MM.1S (cell line): ENCODE measurements at regions not wholly inside any gene's neighbourhood (a gene's known extent, or its start where the extent isn't known, plus 50 kb on each side); places are given as distances from the start of the nearest gene placed in this dataset.

Experiments used
- DNase-seq: peaks from one replicate; pipeline ENCODE4 v3.0.0-alpha.2; 2015
- H2AFZ ChIP-seq: fragments of 300-600 bp; sonication (generic); 2 replicates; pipeline ENCODE4 v1.6.0; 2016; ENCODE audit warnings: antibody characterized with exemption, low read length
- H3F3A ChIP-seq: fragments of 300-600 bp; sonication (generic); 2 replicates; pipeline ENCODE4 v1.6.1; 2016; ENCODE audit warnings: mild to moderate bottlenecking, antibody characterized with exemption, low read length, moderate library complexity, mixed read lengths; ENCODE audit not compliant: insufficient read depth
- H3K27ac ChIP-seq: fragments of 300-600 bp; sonication (generic); 2 replicates; pipeline ENCODE4 v1.5.1; 2016; ENCODE audit warnings: mild to moderate bottlenecking, low read length
- H3K27me3 ChIP-seq: fragments of 300-600 bp; sonication (generic); replicated peaks from 2 replicates; pipeline ENCODE4 v1.6.0; 2016; ENCODE audit warnings: low read length; ENCODE audit not compliant: insufficient read depth
- H3K36me3 ChIP-seq: fragments of 300-600 bp; sonication (generic); replicated peaks from 2 replicates; pipeline ENCODE4 v1.6.1; 2016; ENCODE audit warnings: mild to moderate bottlenecking, low read length, mixed read lengths; ENCODE audit not compliant: insufficient read depth
- H3K4me1 ChIP-seq: fragments of 300-600 bp; sonication (generic); 2 replicates; pipeline ENCODE4 v1.6.1; 2016; ENCODE audit warnings: low read length, mixed read lengths
- H3K4me2 ChIP-seq: fragments of 300-600 bp; sonication (generic); 2 replicates; pipeline ENCODE4 v1.6.0; 2016; ENCODE audit warnings: low read depth, low read length
- H3K4me3 ChIP-seq: fragments of 300-600 bp; sonication (generic); 2 replicates; pipeline ENCODE4 v1.5.1; 2016; ENCODE audit warnings: low read length, mixed read lengths
- H3K79me2 ChIP-seq: fragments of 300-600 bp; sonication (generic); 2 replicates; pipeline ENCODE4 v1.6.1; 2016; ENCODE audit warnings: mixed run types, low read length, mixed read lengths
- H3K9ac ChIP-seq: fragments of 300-600 bp; sonication (generic); 2 replicates; pipeline ENCODE4 v1.6.1; 2016; ENCODE audit warnings: low read length, mixed read lengths
- H3K9me2 ChIP-seq: fragments of 300-600 bp; sonication (generic); replicated peaks from 2 replicates; pipeline ENCODE4 v1.6.1; 2016; ENCODE audit warnings: mild to moderate bottlenecking, low read length, mixed read lengths; ENCODE audit not compliant: insufficient read depth
- H3K9me3 ChIP-seq: fragments of 300-600 bp; sonication (generic); replicated peaks from 2 replicates; pipeline ENCODE4 v1.6.1; 2016; ENCODE audit warnings: mild to moderate bottlenecking, low read length, mixed read lengths; ENCODE audit not compliant: insufficient read depth
- H4K20me1 ChIP-seq: fragments of 300-600 bp; sonication (generic); 2 replicates; pipeline ENCODE4 v1.6.1; 2016; ENCODE audit warnings: mild to moderate bottlenecking, low read length, moderate library complexity, mixed read lengths; ENCODE audit not compliant: insufficient read depth
- EZH2 ChIP-seq: fragments of 300-600 bp; sonication (generic); optimal IDR thresholded peaks from 2 replicates; pipeline ENCODE3; 2017; ENCODE audit warnings: low read depth, mild to moderate bottlenecking, antibody characterized with exemption, low read length, mixed read lengths
- EZH2phosphoT487 ChIP-seq: fragments of 300-600 bp; sonication (generic); IDR thresholded peaks from 2 replicates; pipeline ENCODE4 v1.6.1; 2018; ENCODE audit warnings: antibody characterized with exemption, low read length
- TF ChIP-seq, protein P1 (sequence below): fragments of 300-600 bp; sonication (generic); IDR thresholded peaks from 2 replicates; pipeline ENCODE4 v1.5.1; 2016; ENCODE audit warnings: antibody characterized with exemption, low read length, mixed read lengths

DNA sequence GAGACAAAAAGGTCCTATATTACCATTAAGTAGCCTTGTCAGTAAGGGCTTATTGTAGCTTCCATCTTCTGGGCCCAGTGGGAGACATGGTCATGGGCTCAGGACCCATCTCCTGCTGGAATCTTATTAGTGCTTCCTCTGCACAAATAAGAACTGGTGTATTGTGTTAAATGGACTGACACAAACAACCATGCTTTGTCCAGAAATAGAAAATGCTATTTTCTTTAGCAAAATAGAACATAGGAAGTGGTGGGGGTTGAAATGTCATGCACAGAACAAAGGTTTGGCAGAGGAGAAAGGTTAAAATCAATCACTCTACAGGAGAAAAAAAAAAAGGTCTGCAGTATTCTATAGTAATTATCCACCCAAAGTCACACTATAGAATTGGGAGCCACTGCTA lies 252.2 kb downstream of the ELAVL2 start:
- Histone ChIP-seq H3K27me3 (no peaks in the 10 kb centered on the region), H3K4me2 (no peak overlapping the region), H3K4me1 (0 out of 2 replicates have a peak, but pooled peaks cover 3% of the 10 kb centered on the region), H3K9ac (no peak overlapping the region), H3K4me3 (no peak overlapping the region), H3K9me2 (no peaks in the 10 kb centered on the region), H4K20me1 (no peaks in the 10 kb centered on the region), H3F3A (no peaks in the 10 kb centered on the region), H3K79me2 (no peaks in the 10 kb centered on the region), H3K36me3 (no peaks in the 10 kb centered on the region), H3K9me3 (no peaks in the 10 kb centered on the region), H3K27ac (no peak overlapping the region), H2AFZ (no peak overlapping the region)
- DNase-seq: no peak
- TF ChIP-seq, protein P1, sequence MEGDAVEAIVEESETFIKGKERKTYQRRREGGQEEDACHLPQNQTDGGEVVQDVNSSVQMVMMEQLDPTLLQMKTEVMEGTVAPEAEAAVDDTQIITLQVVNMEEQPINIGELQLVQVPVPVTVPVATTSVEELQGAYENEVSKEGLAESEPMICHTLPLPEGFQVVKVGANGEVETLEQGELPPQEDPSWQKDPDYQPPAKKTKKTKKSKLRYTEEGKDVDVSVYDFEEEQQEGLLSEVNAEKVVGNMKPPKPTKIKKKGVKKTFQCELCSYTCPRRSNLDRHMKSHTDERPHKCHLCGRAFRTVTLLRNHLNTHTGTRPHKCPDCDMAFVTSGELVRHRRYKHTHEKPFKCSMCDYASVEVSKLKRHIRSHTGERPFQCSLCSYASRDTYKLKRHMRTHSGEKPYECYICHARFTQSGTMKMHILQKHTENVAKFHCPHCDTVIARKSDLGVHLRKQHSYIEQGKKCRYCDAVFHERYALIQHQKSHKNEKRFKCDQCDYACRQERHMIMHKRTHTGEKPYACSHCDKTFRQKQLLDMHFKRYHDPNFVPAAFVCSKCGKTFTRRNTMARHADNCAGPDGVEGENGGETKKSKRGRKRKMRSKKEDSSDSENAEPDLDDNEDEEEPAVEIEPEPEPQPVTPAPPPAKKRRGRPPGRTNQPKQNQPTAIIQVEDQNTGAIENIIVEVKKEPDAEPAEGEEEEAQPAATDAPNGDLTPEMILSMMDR: no peak
- no peak for TF ChIP-seq EZH2phosphoT487
- no peak for TF ChIP-seq EZH2

GRCh38 chr9:23577611-23578010 lies 248.4 kb downstream of the ELAVL2 start:
- DNase-seq: no peak
- no peaks in the 10 kb centered on the region for H3K9me3 ChIP-seq
- peaks cover 20% of the 10 kb centered on the region for H3K4me1 ChIP-seq
- H3K79me2 ChIP-seq: no peaks in the 10 kb centered on the region
- no peak overlapping the region for H3K4me3 ChIP-seq
- no peak overlapping the region for H3K9ac ChIP-seq
- H3K27ac ChIP-seq: no peak overlapping the region
- no peaks in the 10 kb centered on the region for H3K36me3 ChIP-seq
- TF ChIP-seq EZH2phosphoT487 (no peak), EZH2 (no peak)
- TF ChIP-seq, protein P1: no peak
- no peaks in the 10 kb centered on the region for H3K9me2 ChIP-seq
- no peak overlapping the region for H2AFZ ChIP-seq
- H3F3A ChIP-seq: no peaks in the 10 kb centered on the region
- H3K27me3 ChIP-seq: no peaks in the 10 kb centered on the region
- H4K20me1 ChIP-seq: no peaks in the 10 kb centered on the region
- H3K4me2 ChIP-seq: no peak overlapping the region

GRCh38 chr9:23581931-23582330 lies 244.1 kb downstream of the ELAVL2 start:
- no peak for DNase-seq
- H3K27ac ChIP-seq: no peak overlapping the region
- no peaks in the 10 kb centered on the region for H3K9me3 ChIP-seq
- H3K9ac ChIP-seq: no peak overlapping the region
- TF ChIP-seq, protein P1: no peak
- TF ChIP-seq EZH2 (no peak), EZH2phosphoT487 (no peak)
- no peaks in the 10 kb centered on the region for H3K27me3 ChIP-seq
- H3K36me3 ChIP-seq: no peaks in the 10 kb centered on the region
- no peak overlapping the region for H2AFZ ChIP-seq
- no peaks in the 10 kb centered on the region for H3K9me2 ChIP-seq
- H3K4me2 ChIP-seq: no peak overlapping the region
- H3F3A ChIP-seq: peaks cover 13% of the 10 kb centered on the region; the same call in 1 of the 2 replicates
- no peaks in the 10 kb centered on the region for H3K79me2 ChIP-seq
- H3K4me1 ChIP-seq: peaks cover 34% of the 10 kb centered on the region
- H4K20me1 ChIP-seq: no peaks in the 10 kb centered on the region
- no peak overlapping the region for H3K4me3 ChIP-seq
